ENCODE measurements at regions not wholly inside any gene's neighbourhood (a gene's known extent, or its start where the extent isn't known, plus 50 kb on each side); places are given as distances from the start of the nearest gene placed in this dataset.

DNA sequence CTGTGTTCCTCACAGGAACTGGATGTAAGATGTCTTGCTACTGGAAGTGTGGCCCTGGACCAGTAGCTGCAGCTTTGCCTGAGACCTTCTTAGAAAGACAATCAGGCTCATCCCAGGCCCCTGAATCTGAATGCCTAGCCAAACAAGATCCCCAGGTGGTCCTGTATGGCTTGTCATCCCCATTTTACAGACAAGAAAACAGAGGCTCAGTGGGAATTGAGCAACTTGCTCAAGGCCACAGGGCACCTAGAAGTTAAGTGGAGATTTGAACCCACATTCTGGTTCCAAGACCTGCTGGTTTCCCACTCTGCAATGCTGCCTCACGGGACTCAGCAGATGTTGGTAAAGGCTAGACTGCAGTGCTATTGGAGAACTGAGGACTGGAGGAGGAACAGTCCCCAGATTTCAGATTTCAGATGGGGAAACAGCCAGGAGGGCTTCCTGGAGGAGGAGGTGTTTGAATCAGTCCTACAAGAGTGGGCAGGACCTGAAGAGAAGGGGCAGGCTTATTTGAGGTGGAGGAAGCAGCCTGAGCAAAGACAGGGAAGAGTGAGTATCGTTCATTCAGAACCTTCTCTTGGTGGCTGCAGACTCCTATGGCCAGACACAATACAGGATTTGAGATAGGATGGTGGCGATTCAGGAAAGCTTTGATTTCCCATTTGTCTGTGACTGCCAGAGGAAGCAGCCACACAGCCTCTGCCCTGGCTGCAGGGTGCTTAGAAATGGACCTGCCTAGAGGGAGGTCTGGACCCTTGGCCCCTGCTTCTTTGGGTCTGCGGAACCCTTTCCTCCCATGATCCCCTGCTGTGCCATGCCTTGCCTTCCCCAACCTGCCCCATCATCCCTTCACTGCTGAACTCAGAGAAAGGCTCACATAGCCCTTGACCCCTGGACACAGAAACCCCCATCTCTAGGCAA, 233.4 kb upstream of the NLRP1 start:
- DNase-seq (ENCODE audit: low read depth in 2 of 3, low spot score in 1 of 3), result no peak

DNA sequence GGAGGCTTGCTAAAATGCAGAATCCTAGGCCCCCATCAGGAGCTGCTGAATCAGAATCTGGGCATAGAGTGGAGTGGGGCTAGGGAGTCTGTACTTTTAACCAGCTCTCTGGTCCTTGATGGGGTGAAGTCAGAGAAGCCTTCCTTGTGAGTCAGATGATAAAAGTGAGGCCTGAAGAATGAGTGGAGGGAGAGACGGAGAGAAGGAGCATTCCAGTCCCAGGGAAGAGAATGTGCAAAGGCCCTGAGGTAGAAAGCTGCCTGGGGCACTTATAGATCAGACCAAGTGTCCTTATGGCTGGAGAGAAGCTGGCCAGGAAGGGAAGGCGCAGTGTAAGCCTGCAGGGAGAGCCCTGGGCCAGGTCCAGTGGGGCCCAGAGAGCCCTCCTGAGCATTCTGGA, 235.1 kb upstream of the NLRP1 start:
- no peak for DNase-seq (ENCODE audit: low read depth in 2 of 3, low spot score in 1 of 3)

DNA sequence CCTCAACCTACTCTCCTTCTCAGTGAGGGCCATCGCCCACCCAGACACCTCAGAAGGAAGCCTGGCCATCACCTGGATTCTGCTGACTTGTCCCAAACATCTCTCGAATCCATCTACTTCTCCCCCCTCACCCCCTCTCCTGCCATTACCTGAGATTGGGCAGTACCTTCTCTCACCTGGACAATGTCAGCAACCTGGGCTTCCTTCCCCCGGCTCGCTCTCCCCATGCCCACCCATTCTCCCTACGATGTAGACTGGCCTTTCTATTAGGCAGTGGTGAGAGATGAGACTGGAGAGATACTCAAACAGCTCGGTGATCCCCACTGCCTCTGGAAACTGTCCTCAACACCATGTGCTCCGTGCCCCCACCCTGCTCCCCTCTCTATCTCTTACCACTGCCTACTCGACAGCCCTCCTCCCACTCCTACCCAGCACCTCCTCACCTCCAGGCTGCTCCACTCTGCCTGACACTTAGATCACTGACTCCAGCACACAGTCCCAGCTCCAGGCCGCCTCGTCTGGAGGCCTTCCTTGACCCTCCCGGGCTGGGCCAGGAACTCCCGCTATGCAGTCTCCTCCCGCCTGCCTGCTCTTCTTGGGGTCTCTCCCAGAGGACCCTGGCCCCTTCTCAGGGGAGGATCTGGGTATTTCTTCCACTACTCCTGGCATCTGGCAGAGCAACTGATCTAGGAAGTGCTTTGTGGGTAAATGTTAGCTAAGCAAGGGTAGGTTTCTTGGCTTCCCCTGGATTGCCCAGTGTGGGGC, 235.8 kb upstream of the NLRP1 start:
- no peak for DNase-seq (ENCODE audit: low read depth in 2 of 3, low spot score in 1 of 3)

DNA sequence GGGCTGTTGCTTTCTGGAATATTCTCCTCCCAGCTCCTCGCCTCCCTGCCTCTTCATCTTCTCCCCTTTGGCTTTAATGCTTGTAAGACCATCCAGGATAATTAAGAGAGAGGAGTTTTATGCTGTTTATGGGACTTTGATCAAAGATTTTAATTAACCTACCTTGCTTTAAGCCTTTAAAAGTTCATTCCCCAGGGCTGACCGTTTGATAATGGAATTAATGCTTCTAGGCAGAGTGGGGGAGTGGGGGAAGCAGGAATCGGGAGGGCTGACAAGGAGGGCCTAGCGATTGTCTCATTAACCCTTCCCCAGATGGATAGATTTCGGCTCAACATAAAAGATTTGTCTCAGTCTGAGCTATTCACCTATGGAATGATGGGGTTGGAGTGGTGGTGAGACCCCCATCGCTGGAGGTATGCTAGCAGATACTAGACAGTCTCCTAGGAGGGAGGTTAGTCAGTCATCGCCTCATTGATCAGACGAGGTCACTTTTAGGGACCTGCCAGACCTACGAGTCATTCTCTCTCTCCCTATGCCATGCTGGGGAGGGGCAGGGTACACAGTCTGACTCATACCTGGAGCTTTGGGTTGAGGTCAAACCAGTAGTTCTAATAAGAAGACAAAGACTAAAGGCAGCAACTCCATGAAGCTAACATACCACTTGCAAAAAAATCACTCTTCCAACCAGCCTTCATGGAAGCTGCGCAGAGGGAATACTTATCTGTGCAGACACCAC, 236.6 kb upstream of the NLRP1 start:
- DNase-seq (ENCODE audit: low read depth in 2 of 3, low spot score in 1 of 3), result peak in 1 of 3 donors; percentile 3

DNA sequence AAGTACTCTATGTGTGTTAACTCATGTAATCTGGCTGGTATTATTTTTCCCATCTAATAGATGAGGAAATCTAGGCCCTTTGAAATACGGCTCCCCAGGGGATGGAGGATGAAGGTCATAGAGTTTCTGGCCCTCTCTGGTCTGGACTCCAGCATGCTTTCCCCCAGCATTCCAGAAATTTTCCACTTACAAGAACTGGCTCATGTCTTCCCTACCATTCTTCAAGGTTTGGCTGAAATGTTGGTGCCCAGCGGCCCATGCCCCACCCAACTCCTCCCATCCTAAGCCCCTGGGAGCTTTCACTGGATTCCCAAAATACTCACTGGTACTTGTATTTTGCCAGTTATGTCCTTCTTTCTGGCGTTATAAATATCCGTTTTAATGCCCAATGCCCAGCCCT, 237.5 kb upstream of the NLRP1 start:
- DNase-seq (ENCODE audit: low read depth in 2 of 3, low spot score in 1 of 3), result no peak

DNA sequence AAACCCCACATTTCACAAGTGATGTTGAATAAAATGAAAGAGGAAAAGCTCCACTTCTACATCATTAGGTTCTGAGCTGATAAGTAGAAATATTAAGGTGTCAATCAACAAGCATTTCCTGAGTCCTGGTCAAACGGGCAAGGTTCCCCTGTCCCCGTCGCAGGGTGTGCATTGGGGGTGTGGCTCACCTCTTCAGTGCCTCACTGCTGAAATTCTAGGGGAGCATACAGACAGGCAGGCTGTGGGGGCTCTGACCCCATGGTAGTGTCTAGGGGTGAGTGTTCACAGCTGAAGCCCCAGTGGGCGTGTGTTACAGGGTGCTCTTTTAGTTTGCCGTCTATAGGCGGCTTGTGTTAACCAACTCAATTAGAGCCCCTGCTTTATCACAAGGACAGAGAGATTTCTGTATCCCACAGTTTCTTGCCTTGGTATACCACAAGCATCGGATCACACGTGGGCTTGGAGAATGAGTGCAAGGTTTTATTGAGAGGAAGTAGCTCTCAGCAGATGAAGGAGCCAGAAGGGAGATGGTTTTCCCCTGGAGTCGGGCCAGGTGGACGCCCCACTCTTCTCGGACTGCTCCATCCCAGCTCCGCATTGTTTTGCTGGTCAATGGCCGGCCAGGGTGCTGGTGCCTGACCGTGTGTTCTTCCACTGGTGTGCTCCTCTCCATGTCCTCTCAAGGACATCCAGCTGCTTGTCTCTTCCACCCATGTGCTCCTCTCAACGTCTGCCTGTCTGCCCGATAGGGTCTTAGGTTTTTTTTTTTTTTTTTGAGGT, 238.2 kb upstream of the NLRP1 start:
- no peak for DNase-seq (ENCODE audit: low read depth in 2 of 3, low spot score in 1 of 3)

DNA sequence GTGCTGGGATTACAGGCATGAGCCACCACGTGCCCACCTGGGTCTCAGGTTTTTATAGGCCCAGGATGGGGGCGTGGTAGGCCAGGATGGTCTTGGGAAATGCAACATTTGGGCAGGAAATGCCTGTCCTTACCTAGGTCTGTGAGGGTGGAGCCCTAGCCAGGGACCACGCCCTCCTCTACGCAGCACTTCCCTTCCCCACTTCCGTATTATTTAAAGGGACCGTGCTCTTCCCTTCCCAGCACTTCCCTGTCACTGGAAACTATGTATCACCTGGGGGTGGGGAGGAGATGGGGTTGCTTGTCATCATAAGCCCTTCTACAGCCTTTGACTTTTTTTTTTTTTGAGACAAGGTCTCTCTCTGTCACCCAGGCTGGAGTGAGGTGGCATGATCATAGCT, 238.9 kb upstream of the NLRP1 start:
- no peak for DNase-seq (ENCODE audit: low read depth in 2 of 3, low spot score in 1 of 3)

DNA sequence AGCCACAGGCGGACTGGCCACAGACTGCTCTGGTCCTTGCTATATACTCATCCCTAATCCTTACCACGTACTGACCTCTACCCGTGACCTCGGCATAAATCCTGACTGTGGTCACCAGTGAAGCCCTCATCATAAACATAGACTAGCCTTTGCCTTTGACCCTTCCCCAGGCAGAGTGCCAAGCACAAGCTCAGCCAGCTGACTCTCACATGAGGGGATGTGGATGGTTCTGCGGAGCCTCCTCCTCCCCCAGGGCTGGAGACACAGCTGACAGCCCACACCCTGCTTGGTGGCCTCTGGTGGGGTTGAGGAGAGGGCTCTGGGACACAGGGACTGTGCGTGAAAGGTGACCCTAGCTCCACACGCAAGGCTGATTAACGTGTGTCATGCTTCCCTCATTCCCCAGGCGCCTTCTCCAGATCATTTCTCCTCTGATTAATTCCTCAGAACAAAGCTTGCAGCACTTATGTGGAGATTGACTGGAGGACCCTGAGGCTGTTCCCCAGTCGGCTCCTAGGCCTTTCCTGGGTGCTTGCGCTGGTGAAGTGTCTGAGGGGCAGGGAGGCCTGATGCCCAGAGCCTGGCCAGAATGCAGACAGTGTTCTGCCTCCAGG, 241.5 kb upstream of the NLRP1 start:
- no peak for DNase-seq (ENCODE audit: low read depth in 2 of 3, low spot score in 1 of 3)

DNA sequence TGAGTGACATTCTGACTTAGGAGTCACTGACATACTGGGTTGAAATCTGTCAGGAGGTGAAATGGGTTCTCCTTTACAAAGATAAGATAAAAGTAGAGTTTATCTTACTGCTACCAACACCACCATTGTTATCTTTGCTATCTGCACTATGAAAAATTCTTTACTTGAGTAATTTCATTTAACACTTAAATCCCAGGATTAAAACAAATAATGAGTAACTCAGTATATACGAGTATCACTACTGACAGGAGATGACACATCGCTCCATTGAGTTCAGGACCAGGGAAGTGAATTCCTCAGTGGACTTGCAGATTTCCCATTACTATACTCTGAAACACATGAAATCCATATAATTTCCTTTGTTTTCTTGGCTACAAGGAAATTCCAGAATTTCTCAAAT, 242.1 kb upstream of the NLRP1 start:
- DNase-seq (ENCODE audit: low read depth in 2 of 3, low spot score in 1 of 3), result no peak

DNA sequence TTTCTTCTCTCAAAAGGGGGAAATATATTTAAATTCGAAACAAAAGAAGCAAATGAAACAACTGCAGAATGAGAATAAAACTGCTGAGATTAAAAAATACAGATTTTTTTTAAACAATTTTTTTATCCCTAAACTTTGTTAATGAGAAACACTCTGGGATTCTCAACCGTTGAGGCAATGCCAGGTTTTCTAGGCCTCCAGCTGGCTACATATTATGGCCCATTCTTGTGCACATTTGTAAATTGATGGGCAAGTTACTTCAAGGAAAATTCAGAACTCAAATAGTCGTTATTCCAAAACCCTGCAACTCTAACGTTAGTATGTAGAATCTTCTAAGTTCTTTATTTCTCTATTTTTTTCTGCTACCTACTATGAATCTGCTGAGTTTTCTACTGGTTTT, 239.3 kb upstream of the WSCD1 start:
- DNase-seq (ENCODE audit: low read depth in 2 of 3, low spot score in 1 of 3), result no peak

DNA sequence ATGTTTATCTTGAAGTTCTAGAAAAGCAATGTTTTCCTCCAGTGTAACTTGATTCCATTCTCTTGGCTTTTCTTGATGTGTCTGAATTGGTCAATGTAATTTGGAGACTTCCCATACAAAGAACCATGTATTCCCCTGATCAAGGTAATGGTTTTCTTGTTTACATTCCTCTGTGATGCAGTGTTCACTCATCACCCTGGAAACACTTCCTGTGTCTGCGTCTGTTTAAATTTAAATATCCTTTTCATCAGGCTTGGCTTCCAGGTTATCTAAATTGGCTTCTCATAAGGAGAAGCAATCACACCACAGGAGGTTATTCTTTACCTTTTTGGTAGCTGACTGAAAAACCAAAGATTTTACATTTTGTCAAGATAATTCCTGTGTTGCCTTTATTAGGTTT, 237.3 kb upstream of the WSCD1 start:
- DNase-seq (ENCODE audit: low read depth in 2 of 3, low spot score in 1 of 3), result no peak

DNA sequence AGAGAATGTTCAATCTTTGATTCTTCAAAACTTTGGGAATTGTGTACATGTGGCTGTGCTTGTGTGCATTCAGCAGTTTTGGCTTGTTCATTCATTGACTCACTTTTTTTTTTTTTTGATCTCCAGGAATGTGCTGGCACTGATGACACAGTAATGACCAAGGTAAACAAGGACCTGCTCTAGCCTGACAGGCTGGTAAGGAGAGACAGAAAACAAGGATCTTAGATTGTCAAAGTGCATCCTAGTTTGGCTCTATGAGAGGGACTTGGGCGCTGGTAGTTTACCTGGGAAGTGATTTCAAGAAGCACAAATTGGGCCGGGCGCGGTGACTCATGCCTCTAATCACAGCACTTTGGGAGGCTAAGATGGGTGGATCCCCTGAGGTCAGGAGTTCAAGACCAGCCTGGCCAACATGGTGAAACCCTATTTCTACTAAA, 233.1 kb upstream of the WSCD1 start:
- no peak for DNase-seq (ENCODE audit: low read depth in 2 of 3, low spot score in 1 of 3)

DNA sequence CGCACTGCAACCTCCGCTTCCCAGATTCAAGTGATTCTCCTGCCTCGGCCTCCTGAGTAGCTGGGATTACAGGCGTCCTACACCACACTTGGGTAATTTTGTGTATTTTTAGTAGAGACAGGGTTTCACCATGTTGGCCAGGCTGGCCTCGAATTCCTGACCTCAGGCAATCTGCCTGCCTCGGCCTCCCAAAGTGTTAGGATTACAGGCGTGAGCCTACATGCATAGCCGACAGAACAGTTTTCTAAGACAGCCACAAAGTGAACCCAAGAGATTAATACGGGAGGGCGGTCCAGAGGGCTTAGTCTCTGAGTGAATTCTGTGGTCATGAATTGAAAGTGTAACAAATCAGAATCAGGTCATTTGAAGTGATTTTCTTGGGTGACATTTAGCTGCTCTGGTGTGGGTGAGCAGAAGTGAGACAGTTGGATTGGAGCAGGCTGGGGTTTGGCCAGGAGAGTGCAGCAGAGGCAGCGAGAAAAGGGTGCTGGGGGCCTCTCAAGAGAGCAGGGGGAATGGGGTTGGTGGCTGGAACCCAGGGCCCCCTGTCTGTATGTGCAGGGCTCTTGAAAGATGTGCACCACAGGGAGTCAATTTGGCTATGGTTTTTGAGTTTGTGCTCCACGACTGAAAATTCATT, 231.4 kb upstream of the WSCD1 start:
- DNase-seq (ENCODE audit: low read depth in 2 of 3, low spot score in 1 of 3), result no peak

DNA sequence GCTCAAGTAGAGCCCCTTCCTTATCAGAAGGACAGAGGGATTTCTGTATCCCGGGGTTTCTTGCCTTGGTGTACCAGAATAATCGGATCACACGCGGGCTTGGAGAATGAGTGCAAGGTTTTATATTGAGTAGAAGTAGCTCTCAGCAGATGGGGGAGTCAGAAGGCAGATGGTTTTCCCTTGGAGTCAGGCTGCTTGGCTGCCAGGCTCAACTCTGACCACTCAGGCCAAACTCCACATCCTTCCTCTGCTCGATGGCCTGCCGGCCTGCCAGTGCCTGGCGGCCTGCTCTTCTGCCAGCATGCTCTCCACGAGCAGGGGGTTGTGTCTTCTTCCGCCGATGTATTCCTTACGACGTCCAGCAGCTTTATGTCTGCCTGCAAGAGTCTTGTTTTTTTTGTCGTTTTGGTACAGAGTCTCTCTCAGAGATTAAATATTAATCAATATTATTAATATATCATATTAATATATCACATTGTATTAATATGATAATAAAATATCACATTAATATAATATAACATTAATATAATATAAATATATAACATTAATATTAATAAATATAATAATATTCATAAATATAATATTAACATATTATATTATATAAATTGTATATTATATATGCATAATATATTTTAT, 229.2 kb upstream of the WSCD1 start:
- DNase-seq (ENCODE audit: low read depth in 2 of 3, low spot score in 1 of 3), result no peak

DNA sequence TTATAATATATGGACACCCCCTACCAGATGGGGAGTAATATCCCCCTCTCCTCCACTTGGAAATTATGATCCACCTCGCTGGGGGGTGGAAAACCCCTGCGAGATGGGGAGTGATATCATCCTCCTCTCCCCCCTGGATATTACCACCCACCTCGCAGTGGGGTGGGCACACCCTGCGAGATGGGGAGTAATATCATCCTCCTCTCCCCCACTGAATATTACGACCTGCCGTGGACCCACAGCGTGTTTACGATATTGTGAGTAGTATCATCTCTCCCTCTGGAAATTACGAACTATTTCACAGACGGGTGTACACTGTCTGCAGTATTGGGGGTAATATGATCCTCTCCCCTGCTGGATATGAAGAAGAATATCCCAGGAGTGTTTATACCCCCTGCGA, 228.3 kb upstream of the WSCD1 start:
- no peak for DNase-seq (ENCODE audit: low read depth in 2 of 3, low spot score in 1 of 3)

DNA sequence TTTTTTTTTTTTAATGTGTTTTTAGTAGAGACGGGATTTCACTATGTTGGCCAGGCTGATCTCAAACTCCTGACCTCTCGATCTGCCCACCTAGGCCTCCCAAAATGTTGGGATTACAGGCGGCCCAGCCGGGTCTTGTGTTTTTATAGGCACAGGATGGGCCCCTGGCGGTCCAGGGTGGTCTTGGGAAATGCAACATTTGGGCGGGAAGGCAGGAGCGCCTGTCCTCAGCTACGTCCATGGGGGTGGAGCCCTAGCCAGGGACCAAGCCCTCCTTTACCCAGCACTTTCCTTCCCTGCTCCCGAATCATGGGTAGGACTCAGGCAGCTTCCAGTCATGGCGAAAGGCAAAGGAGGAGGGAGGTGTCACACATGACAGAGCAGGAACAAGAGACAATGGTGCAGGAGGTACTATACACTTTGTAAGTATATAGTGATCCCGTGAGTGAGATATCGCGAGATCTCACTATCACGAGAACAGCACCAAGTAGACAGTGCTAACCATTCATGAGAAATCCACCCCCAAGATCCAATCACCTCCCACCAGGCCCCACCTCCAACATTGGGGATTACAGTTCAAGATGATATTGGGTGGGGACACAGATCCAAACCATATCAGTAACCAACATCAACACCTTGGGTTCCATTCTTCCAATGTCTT, 226.7 kb upstream of the WSCD1 start:
- DNase-seq (ENCODE audit: low read depth in 2 of 3, low spot score in 1 of 3), result no peak

DNA sequence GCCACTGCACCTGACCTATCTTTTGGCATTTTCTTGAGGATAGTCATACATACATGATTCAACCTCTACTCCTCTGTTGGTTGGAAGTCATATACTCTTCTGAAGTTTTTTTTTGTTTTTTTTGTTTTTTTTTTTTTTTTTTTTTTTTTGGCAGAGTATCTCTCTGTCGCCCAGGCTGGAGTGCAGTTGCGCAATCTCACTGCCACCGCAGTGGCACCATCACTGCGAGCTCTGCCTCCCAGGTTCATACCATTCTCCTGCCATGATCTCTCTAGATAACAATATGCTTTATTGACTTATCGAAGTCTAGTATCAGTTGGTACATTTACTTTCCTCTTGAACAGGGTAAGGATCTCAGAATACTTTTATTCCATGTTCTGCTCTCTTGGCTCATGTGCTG, 224.2 kb upstream of the WSCD1 start:
- DNase-seq (ENCODE audit: low read depth in 2 of 3, low spot score in 1 of 3), result no peak

DNA sequence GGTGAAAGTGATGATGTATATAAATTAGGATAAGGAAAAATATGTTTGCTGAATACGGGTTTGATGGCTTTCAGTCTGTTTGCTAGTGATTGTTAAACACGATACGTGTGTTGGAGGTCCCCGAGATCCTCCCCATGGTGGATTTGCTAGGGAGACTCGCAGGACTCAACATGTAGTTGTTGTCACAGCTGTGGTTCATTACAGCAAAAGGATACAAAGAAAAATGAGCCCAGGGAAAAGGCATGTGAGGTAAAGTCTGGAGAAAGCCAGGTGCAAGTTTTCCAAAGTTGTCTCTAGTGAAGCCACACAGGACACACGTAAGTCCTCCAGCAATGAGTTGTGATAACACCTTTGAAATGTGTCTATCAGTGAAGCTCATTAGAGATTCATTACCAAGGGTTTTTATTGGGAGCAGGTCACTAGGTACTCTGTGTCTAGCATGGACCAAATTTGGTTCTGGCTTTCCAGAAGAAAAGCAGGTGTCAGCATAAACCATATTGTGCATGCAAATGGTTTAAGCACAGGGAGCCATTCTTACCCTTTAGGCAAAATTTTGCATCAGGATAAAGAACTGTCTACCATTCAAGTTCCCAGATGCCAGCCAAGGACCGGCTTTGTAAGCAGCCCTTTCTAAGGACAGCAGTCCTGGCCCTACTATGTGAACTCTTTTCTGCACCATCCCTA, 215.2 kb upstream of the WSCD1 start:
- DNase-seq (ENCODE audit: low read depth in 2 of 3, low spot score in 1 of 3), result no peak
